ENCODE measurements at regions not wholly inside any gene's neighbourhood (a gene's known extent, or its start where the extent isn't known, plus 50 kb on each side); places are given as distances from the start of the nearest gene placed in this dataset.

DNA sequence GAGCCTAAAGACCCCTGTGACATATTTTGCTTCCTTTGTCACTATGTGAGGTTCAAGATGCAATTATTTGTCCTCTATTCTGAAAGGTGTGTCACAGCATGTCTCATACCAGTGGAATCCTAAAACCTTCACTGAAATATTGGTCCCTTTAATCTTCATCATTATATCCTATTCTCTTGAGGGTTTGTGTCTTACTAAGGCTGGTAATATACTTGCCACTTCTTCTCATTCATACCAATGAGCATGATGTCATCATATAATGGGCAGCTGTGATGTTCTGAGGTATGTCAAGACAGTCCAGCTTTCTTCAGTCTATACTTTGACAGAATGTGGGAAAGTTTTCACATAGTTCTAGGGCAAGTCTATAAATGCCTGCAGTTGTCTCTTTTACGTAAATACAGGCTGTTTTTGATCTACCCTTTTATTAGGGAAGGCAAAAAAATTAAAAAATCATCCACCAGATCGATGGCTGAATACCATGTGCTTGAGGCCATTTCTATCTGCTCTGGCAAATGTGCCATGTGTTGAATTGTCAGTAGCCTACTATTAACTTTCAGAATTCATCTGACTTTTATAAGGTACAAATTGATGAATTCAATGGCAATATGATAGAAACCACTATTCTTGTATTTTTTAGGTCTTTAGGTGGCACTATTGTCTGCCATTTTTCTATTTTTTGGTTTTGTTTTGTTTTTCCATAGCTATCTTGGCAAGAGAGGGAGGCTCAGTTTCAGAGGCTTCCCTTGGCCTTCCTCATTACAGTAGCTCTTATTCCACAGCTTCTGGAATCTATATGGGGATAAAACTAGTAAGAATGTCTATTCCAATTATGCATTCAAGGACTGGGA lies 209.0 kb downstream of the PPARGC1A start:
- peak; percentile 23 for DNase-seq
- in situ Hi-C loops (cut with HindIII; ENCODE audit: low pct_ligation_motif_present, low pct_unique_long_range_greater_than_20kb, low sequenced_read_pairs) = no loop called here

DNA sequence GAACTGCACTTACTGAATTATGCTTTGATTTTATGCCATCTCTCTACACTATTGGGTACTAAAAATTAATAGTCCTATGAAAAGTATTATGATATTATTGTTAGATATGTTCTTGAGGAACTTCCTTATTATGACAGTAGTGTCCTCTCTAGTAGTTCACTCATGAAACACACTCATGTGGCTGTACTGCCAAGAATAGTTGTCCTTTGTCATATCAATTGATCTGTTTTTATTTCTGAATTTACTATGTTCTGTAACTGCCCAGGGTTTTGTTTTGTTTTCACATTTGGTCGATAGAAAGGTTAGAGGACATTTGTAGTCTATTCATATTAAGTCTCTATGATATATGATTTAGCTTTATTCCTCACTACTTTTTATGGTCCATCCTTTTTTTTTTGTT lies 215.2 kb downstream of the PPARGC1A start:
- no peak for DNase-seq

DNA sequence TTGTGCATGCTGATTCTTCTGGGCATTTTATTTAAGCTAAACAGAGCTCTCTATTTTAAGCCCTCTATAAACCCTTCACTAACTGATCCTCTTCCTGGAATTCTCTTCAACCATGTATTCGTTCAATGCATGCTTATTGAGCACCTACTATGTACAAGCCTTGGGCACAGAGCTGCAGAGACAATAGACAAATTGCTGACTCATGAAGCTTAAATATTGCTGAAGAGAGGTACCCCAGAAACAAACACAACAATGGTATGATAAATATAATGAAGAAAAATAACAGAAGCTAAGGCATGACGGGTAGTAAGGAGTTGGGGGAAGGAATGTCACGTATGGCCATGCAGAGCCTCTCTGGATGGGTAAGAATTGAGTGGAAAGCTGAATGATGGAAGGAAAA lies 222.2 kb downstream of the PPARGC1A start:
- in situ Hi-C loops (cut with HindIII; ENCODE audit: low pct_ligation_motif_present, low pct_unique_long_range_greater_than_20kb, low sequenced_read_pairs) = no loop called here
- DNase-seq = no peak

More for the DNA sequence above, 215.2 kb downstream of the PPARGC1A start:
- in situ Hi-C loops (cut with HindIII; ENCODE audit: low pct_ligation_motif_present, low pct_unique_long_range_greater_than_20kb, low sequenced_read_pairs) = no loop called here

DNA sequence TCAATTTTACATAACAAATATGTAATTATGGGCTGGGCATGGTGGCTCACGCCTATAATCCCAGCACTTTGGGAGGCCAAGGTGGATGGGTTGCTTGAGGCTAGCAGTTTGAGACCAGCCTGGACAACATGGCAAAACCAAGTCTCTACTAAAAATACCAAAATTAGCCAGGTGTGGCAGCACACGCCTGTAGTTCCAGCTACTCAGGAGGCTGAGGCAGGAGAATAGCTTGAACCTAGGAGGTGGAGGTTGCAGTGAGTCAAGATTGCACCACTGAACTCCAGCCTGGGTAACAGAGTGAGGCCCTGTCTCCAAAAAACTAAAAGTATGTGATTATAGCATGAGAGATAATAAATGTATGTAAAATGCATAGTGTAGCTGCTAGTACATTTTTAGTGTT lies 229.0 kb downstream of the PPARGC1A start:
- in situ Hi-C loops (cut with HindIII; ENCODE audit: low pct_ligation_motif_present, low pct_unique_long_range_greater_than_20kb, low sequenced_read_pairs) = no loop called here
- no peak for DNase-seq

DNA sequence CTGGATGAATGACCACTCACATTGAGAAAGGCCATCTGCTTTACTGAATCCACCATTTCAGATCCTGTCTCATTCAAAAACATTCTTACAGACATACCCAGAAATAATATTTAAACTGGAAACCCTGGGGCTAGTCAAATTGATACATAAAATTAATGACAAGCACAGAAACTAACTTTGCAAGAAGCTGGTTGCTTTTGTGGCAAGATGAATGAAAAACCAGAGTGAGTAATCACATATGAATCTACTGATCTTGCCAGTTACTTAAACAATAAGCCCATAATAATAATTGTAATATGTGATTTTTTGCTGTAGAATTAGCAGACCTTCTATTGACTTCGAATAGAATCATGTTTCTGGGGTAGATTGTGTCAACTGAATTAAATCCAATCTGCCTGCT lies 235.1 kb downstream of the PPARGC1A start:
- in situ Hi-C loops (cut with HindIII; ENCODE audit: low pct_ligation_motif_present, low pct_unique_long_range_greater_than_20kb, low sequenced_read_pairs) = no loop called here
- peak; percentile 25 for DNase-seq

DNA sequence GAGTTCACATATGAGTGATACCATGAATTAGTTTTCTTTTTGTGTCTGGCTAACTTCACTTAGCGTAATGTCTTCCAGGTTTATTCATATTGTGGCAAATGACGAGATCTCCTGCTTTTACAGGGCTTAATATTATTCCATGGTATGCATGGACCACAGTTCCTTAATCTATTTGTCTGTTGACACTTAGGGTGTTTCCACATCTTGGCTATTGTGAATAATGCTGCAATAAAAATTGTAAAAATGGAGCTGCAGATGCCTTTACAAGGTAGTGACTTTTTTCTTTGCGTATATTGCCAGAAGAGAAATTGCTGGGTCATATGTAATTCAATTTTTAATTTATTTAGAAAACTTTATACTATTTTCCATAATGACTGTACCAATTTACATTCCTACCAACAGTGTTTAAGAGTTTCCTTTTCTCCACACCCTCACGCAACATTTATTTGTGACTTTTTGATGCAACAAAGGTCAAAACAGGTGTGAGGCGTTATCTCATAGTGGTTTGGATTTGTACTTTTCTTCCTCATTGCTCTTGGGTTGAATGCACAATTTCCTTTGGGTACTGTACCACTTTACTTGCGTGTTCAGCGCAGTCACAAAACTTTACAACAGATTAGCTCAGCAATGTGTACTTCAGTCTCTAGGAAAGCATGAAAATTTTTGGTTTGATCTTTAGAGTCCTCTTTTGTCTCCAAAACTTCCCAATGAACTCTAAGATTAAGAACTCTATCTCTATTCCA lies 240.8 kb downstream of the PPARGC1A start:
- no peak for DNase-seq
- in situ Hi-C loops (cut with HindIII; ENCODE audit: low pct_ligation_motif_present, low pct_unique_long_range_greater_than_20kb, low sequenced_read_pairs) = no loop called here

DNA sequence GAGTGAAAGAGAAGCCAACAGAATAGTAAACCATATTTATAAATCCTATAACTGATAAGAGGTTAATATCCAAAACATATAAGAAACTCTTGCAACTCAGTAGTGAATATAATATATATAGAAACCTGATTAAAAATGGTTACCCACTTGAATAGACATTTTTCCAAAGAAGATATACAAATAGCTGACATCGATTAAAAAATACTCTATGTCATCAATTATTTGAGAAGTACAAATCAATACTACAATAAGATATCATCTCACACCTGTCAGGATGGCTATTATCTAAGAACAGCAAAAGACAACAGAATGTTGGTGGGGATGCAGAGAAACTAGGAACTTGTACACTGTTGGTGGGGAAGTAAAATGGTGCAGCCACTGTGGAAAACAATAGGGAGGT lies 254.4 kb downstream of the PPARGC1A start:
- no peak for DNase-seq
- in situ Hi-C loops (cut with HindIII; ENCODE audit: low pct_ligation_motif_present, low pct_unique_long_range_greater_than_20kb, low sequenced_read_pairs) = no loop called here

DNA sequence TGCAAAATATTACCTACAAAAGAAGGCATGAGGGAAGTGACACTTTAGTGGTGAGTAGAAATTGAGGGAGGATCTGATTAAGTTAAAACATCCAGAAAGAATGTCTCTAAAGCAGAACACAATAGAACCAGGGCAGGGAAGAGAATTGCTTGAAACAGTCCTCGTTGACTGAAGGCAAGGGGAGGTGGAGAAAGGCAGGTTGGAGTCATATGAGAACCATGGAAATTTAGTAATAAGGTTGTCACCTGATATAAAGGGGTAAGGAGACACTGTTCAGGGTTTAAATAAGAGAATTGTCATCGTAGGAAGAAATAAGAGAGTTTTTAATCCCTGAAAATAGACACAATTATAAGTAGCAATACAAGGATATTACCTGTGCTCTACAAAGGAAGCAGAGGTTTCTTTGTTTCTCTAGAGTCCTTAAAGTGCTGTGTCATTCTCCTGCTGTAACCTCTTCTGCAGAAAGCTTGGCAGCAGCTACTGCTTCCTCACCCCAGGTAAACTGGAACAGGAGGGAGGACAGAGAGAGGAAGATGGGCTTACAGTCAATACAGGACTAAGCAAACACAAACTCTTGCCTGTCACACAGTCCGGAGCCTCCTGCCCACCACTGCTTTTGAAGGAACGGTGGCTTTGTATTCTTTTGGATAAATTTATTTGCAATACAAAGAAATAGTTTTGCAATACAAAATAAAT lies 258.4 kb downstream of the PPARGC1A start:
- in situ Hi-C loops (cut with HindIII; ENCODE audit: low pct_ligation_motif_present, low pct_unique_long_range_greater_than_20kb, low sequenced_read_pairs) = no loop called here
- no peak for DNase-seq

DNA sequence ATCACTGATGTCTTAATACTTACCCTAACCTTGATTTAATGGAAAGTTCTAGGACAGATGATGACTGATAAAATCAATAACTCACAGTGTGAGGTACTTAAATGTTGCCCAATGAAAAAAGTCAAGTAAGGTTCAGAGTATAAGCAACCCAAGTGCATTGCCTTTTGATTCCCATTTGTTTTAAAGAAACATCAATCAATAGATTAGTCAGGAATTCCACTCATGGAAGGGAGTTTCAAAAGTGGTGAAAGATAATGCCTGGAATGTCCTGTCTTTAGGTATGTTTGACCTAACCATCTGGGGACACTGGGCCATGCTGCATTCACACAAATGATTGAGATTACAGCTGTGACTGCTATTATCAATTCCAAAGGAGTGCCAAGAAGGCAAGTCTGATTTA lies 259.7 kb downstream of the PPARGC1A start:
- DNase-seq = no peak
- in situ Hi-C loops (cut with HindIII; ENCODE audit: low pct_ligation_motif_present, low pct_unique_long_range_greater_than_20kb, low sequenced_read_pairs) = no loop called here

DNA sequence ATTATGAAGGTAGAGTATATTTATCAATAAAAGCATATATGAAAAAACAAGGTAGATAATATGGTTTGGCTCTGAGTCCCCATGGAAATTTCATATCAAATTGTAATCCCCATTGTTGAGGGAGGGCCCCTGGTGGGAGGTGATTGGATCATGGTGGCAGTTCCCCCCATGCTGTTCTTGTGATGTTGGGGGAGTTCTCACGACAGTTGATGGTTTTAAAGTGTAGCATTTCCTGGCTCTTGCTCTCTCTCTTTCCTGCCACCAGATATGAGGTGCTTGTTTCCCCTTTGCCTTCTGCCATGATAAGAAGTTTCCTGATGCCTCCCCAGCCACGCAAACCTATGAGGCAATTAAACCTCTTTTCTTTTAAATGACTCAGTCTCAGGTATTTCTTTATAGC lies 260.4 kb downstream of the PPARGC1A start:
- in situ Hi-C loops (cut with HindIII; ENCODE audit: low pct_ligation_motif_present, low pct_unique_long_range_greater_than_20kb, low sequenced_read_pairs) = no loop called here
- no peak for DNase-seq

DNA sequence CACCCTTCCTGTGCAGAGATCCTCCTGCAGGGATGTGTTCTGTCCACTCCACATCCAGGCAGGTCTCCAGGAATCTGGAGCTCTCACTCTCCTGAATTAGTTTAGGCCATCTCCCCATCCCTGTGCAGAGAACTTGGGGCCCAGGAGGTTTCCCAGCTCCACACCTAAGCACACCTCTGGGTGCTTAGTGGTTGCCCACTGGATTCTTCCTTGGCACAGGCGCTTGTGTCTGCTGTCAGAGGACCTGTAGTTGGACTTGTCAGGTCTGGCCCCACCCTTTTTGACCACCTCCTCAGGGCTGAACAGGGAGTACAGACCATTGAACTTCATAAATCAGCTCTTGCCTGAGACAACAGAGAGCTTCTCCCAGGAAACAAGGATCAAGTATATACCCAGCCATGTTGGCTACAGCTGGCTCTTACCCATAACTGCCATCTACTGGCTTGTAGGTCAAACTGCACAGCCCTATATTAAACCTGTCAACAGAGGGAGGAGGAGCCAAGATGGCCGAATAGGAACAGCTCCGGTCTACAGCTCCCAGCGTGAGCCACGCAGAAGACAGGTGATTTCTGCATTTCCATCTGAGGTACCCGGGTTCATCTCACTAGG lies 275.5 kb downstream of the PPARGC1A start:
- peak; percentile 47 for DNase-seq

DNA sequence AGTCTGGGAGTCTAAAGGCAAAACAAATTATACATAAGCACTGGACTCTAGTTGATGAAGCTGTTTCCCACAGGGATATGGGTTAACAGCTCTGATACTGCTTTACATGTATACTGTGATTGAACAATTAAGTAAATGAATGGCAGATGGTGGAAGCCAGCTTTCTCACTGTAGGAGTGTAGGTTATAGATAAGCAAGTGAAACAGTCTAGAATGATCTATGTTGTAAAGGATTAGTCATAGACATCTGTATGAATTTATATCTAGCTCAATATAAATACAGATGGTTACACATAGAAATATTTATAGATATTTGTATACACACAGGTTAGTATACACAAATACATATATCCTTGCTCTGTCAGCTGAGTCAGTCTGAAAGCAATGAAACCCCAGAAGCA lies 276.1 kb downstream of the PPARGC1A start:
- DNase-seq = no peak
- in situ Hi-C loops (cut with HindIII; ENCODE audit: low pct_ligation_motif_present, low pct_unique_long_range_greater_than_20kb, low sequenced_read_pairs) = no loop called here

More for the DNA sequence above, 275.5 kb downstream of the PPARGC1A start:
- in situ Hi-C loops (cut with HindIII; ENCODE audit: low pct_ligation_motif_present, low pct_unique_long_range_greater_than_20kb, low sequenced_read_pairs) = no loop called here

DNA sequence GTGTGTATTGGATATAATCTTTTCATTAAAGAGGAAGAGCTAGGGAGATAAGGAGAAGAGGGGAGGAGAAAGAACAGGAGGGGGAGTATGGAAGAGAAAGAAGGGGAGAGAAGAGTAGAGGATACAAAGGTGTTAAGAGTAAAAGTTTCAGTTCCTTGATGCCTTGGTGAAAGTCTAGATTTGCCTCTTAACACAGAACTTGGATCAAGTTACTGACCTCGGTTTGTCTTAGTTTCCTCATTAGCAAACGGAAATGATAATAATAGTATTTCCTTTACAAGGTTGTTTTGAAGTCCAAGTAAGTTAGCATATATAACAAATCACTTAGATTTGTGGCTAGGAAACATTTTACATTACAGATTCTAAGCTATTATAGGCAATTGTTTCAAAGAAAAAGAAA lies 287.1 kb downstream of the PPARGC1A start:
- in situ Hi-C loops (cut with HindIII; ENCODE audit: low pct_ligation_motif_present, low pct_unique_long_range_greater_than_20kb, low sequenced_read_pairs) = no loop called here
- DNase-seq = no peak

DNA sequence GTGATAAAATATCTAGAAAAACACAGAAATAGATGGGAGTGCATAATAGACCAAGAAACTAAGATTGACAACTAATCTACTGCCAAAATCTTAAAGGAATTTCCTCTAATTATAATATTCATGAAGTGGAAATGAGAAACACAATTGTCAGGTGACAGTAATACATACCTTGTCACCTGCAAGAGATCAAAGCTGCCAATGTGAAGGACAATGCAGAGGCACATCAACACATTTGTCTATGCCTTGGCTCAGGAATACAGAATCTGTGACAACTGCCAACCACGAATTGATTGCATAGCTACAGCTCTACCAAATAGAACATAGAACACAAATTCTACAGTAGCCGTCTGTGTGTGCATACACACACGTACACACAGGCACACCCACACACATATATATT lies 295.7 kb downstream of the PPARGC1A start:
- DNase-seq = no peak
- in situ Hi-C loops (cut with HindIII; ENCODE audit: low pct_ligation_motif_present, low pct_unique_long_range_greater_than_20kb, low sequenced_read_pairs) = no loop called here

DNA sequence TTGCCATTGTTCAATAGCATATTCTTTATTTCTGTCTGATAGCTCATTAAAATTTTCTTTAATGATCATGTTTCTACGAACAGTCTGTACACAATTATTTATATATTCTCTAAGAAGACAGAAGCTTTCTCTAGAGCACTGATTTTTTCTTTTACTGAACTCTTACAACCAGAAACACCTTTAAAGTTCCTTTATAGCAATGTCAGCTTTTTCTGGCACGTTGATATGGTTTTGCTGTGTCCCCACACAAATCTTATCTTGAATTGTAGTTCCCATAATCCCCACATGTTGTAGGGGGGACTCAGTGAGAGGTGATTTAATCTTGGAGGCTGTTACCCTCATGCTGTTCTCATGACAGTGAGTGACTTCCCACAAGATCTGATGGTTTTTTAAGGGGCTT lies 299.4 kb downstream of the PPARGC1A start:
- in situ Hi-C loops (cut with HindIII; ENCODE audit: low pct_ligation_motif_present, low pct_unique_long_range_greater_than_20kb, low sequenced_read_pairs) = no loop called here

DNA sequence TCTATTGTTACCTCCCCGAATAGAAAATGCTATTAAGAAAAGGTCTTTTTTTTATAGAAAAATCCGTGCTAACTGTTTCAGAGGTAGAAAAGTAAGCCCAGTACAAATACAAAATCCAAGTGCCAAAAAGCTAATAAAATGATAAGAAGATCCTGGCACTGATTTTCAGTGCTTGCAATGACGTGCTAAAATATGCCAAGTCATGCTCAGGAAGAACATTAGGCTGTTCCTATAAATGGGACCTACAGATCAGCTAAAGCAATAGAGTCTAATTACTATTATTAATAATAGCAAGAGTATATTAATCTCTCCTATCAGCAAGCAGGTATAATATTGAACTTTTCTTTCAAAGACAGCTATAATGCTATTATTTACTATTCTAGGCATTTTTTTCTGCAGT lies 305.8 kb downstream of the PPARGC1A start:
- in situ Hi-C loops (cut with HindIII; ENCODE audit: low pct_ligation_motif_present, low pct_unique_long_range_greater_than_20kb, low sequenced_read_pairs) = no loop called here
- no peak for DNase-seq

More for the DNA sequence above, 299.4 kb downstream of the PPARGC1A start:
- no peak for DNase-seq

DNA sequence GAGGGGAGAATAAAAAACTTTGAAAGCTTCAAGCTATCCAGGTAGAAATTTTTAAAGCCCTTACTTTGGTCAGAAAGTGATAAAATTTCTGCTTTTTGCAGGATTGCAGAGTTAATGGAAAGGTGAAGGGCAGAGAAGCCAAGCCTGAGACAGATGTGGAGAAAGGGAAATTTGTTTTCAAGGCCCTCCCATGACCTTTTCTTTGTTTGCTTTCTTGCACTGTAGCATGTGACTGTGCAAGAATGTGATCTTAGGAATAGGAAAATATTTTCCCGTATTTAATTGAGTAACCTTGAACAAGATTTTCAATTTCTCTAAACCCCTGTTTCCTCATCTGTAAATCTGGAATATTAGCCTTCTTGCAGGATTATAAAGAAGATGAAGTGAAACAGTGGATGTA lies 307.2 kb downstream of the PPARGC1A start:
- DNase-seq = no peak
- in situ Hi-C loops (cut with HindIII; ENCODE audit: low pct_ligation_motif_present, low pct_unique_long_range_greater_than_20kb, low sequenced_read_pairs) = no loop called here

DNA sequence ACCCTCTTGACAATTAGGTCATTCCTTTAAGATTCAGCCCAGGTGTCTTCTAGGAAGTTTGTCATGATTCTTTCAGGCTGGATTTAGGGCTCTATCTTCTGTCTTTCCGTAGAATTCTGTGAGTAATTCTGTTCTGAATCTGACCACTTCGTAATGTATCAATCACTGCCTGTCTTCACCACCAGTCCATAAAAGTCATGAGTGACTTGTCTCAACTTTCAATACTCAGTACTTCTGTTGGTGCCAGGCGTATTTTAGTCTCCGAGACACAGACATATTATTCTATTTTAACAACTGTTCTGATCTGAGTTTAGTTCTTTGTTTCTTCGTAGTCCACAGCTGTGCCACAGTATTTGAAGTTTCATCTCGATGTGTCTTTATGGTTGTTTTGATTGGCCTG lies 310.7 kb downstream of the PPARGC1A start:
- DNase-seq = no peak
- in situ Hi-C loops (cut with HindIII; ENCODE audit: low pct_ligation_motif_present, low pct_unique_long_range_greater_than_20kb, low sequenced_read_pairs) = no loop called here

DNA sequence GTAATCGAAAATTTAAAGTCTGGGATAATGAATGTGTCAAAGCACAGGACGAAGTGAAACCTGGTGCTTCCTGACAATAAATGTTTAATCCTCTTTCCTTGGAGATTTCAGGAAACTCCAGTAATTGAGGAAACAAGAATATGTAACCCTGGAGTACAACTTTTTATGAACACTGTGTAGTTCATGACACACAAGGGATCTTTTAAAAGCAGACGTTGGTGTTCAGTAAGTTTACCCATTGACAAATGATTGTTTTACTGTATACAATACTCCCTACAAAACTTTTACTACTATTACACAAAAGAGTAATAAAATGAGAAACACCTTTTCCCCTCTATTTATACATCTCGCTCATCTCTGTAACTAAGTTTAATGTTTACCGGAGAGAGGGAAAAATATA lies 312.4 kb downstream of the PPARGC1A start:
- no peak for DNase-seq
- in situ Hi-C loops (cut with HindIII; ENCODE audit: low pct_ligation_motif_present, low pct_unique_long_range_greater_than_20kb, low sequenced_read_pairs) = no loop called here
